Liver (tissue), 3 donors: ENCODE measurements at regions not wholly inside any gene's neighbourhood (a gene's known extent, or its start where the extent isn't known, plus 50 kb on each side); places are given as distances from the start of the nearest gene placed in this dataset.

ENCODE experiments used
- CTCF ChIP-seq: fragments of 150-350 bp; IDR thresholded peaks from 2 replicates; pipeline ENCODE4 v1.5.1; 2017; ENCODE audit warnings: improper control_type of control experiment, low read depth, low read length; ENCODE audit not compliant: missing input control
- FOXA1 ChIP-seq: IDR thresholded peaks from 2 replicates; pipeline ENCODE4 v1.6.1; 2016; ENCODE audit warnings: antibody characterized with exemption
- JUND ChIP-seq, 2 donors: IDR thresholded peaks; 2 replicates each; pipeline ENCODE4 v1.6.1; 2016; ENCODE audit warnings: antibody characterized with exemption in 2 of 2
- MAX ChIP-seq: IDR thresholded peaks from 2 replicates; pipeline ENCODE4 v1.6.1; 2016; ENCODE audit warnings: antibody characterized with exemption
- RAD21 ChIP-seq, 2 donors: IDR thresholded peaks; 2 replicates each; pipeline ENCODE4 v1.6.1; 2016; ENCODE audit warnings: antibody characterized with exemption in 2 of 2, mild to moderate bottlenecking in 2 of 2
- REST ChIP-seq: IDR thresholded peaks from 2 replicates; pipeline ENCODE4 v1.6.1; 2016; ENCODE audit warnings: antibody characterized with exemption, mild to moderate bottlenecking
- TAF1 ChIP-seq: conservative IDR thresholded peaks from 2 replicates; pipeline ENCODE4 v1.6.1; 2016; ENCODE audit warnings: antibody characterized with exemption, mild to moderate bottlenecking
- YY1 ChIP-seq: IDR thresholded peaks from 2 replicates; pipeline ENCODE4 v1.6.1; 2016; ENCODE audit warnings: antibody characterized with exemption, mild to moderate bottlenecking
- ZBTB33 ChIP-seq: IDR thresholded peaks from 2 replicates; pipeline ENCODE4 v1.6.1; 2016; ENCODE audit warnings: antibody characterized with exemption
- donor health status: healthy.
- donor health status: healthy.

GRCh38 chr19:30969591-30969990 lies 379.6 kb downstream of the TSHZ3 start:
- no peak for TF ChIP-seq FOXA1
- TF ChIP-seq REST, result no peak
- TF ChIP-seq CTCF, result no peak
- TF ChIP-seq YY1, result no peak
- no peak for TF ChIP-seq MAX
- no peak for TF ChIP-seq TAF1
- TF ChIP-seq RAD21 (IDR thresholded peaks at IDR 0.05), result no peak
- no peak for TF ChIP-seq JUND (IDR thresholded peaks at IDR 0.05)
- TF ChIP-seq ZBTB33, result no peak
